Activated T-cell treated with anti-CD3 and anti-CD28 coated beads, Interleukin-2, amount 50 U/mL, for 48 hours (primary cell): ENCODE measurements at regions not wholly inside any gene's neighbourhood (a gene's known extent, or its start where the extent isn't known, plus 50 kb on each side); places are given as distances from the start of the nearest gene placed in this dataset.

Experiments used
- DNase-seq, 2 experiments: peaks; one replicate each; pipeline ENCODE4 v3.0.0-alpha.2; 2020

DNA sequence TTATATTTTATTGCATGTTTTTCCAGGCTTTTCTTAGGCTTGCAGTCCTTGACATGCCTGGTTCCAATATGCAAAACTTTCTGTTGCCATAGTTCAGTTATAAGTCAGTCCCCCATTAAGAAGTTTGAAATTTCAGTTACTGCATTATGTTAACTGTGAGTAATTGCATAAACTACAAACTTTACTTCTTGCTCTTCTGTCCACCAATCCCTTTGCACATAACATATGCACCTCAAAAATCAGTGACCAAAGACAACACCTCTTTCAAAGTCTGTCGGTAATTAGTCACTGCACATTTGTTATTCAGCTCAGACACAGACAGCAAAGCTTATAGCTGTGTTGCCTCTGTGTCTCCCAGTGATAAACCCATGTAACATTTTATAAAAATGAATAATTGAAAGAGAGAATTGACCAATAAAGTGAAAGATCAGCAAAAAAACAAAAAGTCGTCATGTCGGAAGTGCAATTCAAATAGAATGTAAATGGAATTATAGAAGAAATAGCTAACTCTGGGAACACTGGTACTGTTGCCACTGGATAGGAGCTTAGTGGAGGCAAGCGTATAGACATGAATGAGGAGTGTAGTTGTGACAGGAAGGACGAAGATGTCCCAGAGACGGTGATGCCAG lies 50.3 kb upstream of the BTBD3 start:
- DNase-seq = no peak
